GM12872 (cell line): ENCODE measurements at regions not wholly inside any gene's neighbourhood (a gene's known extent, or its start where the extent isn't known, plus 50 kb on each side); places are given as distances from the start of the nearest gene placed in this dataset.

Experiments
- CTCF ChIP-seq: IDR thresholded peaks from 3 replicates; pipeline ENCODE4 v1.5.1; 2011; ENCODE audit warnings: low read depth, mild to moderate bottlenecking, low read length, moderate library complexity; ENCODE audit not compliant: insufficient read depth

GRCh38 chr1:25031601-25031965 is 101.5 kb upstream of the RUNX3 start:
- TF ChIP-seq CTCF: no peak

- no peak for TF ChIP-seq CTCF
Observed at GRCh38 chr1:25030674-25031589, 100.9 kb upstream of the RUNX3 start.

GRCh38 chr1:25030012-25030411 is 99.9 kb upstream of the RUNX3 start:
- TF ChIP-seq CTCF: no peak

- no peak for TF ChIP-seq CTCF
Observed at GRCh38 chr1:25028907-25029599, 99.0 kb upstream of the RUNX3 start.

GRCh38 chr1:25028587-25028906 is 98.5 kb upstream of the RUNX3 start:
- TF ChIP-seq CTCF: no peak

GRCh38 chr1:25027822-25028586 is 97.9 kb upstream of the RUNX3 start:
- TF ChIP-seq CTCF: no peak
